Heart left ventricle (tissue), 13 donors: ENCODE measurements at regions not wholly inside any gene's neighbourhood (a gene's known extent, or its start where the extent isn't known, plus 50 kb on each side); places are given as distances from the start of the nearest gene placed in this dataset.

Experiments
- POLR2A ChIP-seq, 2 donors: fragments of 450-650 bp; IDR thresholded peaks; one replicate each; pipeline ENCODE4 v1.6.1; 2017; ENCODE audit warnings: antibody characterized with exemption in 2 of 2, mild to moderate bottlenecking in 2 of 2, moderate library complexity in 2 of 2
- TF ChIP-seq, protein P1 (sequence below), 12 donors: fragments of 200-600 bp; sonication (generic) in 4 of 12; IDR thresholded peaks; one replicate each; pipeline versions ENCODE4 v1.5.0 to v1.8.0; 2018 to 2022; ENCODE audit warnings: antibody characterized with exemption in 12 of 12, mild to moderate bottlenecking in 5 of 12
- donor health status: ischemic (EF 13 %, LVEDD 7.1; RV severe dilation, severe dysfunction).
- donor health status: DM: no; HTN: yes; CAD: no.
- donor health status: DM: no; HTN: no; CAD: no.
- donor health status: ischemic (EF 25% LVEDD 6.9; RV normal size, moderate dysfunction).
- donor health status: ischemic (EF 25% LVEDD 5.7; RV mildly dilated, moderate dysfunction).
- donor health status: ischemic (EF 35%, LVEDD 5.7; RV mildly dilated, moderate dysfunction).
- donor health status: nonischemic (EF 11% LVEDD 7.7; RV severe dilation, severe dysfunction).
- donor health status: DM: yes; HTN: yes; CAD: no.
- donor health status: PGD.
- donor health status: ischemic (EF 29% LVEDD 5.4; RV normal size, mild dysfunction).
- donor health status: nonischemic (EF 23%, LVEDD 6.1; RV moderate dilation, normal function).

DNA sequence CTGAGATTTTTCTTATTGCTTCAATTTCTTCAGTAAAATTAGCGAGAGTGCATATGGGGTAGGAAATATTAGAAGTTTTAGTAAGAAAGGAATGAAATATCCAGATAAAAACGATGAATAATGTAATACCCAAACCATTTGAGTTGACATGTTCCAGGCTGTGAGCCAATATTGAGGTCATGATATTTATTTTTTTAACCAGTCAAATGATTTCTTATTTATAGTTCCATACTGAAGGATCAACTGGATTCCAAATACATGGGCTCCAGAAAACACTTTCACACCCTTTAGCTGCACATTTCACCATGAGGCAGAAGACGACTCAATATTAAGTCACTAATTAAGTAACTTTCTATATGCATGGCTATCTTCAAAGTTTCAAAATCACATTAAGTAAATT, 312.5 kb downstream of the PPP1R3A start:
- TF ChIP-seq, protein P1, sequence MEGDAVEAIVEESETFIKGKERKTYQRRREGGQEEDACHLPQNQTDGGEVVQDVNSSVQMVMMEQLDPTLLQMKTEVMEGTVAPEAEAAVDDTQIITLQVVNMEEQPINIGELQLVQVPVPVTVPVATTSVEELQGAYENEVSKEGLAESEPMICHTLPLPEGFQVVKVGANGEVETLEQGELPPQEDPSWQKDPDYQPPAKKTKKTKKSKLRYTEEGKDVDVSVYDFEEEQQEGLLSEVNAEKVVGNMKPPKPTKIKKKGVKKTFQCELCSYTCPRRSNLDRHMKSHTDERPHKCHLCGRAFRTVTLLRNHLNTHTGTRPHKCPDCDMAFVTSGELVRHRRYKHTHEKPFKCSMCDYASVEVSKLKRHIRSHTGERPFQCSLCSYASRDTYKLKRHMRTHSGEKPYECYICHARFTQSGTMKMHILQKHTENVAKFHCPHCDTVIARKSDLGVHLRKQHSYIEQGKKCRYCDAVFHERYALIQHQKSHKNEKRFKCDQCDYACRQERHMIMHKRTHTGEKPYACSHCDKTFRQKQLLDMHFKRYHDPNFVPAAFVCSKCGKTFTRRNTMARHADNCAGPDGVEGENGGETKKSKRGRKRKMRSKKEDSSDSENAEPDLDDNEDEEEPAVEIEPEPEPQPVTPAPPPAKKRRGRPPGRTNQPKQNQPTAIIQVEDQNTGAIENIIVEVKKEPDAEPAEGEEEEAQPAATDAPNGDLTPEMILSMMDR (IDR thresholded peaks at IDR 0.05), result no peak
- no peak for TF ChIP-seq POLR2A (IDR thresholded peaks at IDR 0.05)
